ENCODE measurements at regions not wholly inside any gene's neighbourhood (a gene's known extent, or its start where the extent isn't known, plus 50 kb on each side); places are given as distances from the start of the nearest gene placed in this dataset.
A peak's percentile ranks its signal among the peaks of the same experiment; 100 is the strongest.

DNA sequence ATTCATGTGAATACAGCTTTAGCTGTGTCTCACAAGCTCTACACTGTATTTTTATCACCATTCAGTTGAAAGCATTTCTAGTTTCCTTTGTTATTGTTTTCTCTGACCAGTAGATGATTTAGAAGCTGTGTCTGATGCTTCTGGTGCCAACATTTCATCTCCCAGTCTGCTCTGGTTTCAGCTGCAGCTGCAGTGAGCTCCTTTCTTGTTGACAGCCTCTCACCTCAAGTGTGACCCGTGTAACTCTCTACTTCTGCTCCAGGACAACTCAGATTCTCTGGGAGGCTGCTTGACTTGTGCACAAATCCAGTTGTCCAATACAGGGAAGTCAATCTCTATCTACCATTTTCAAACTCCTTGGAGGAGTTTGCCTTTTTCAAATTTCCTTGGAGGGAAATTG, 504.8 kb downstream of the DIRAS2 start:
- ChIA-PET POLR2A (no interaction called here), CTCF (no interaction called here)
- Histone ChIP-seq H3K27ac (ENCODE audit: low read depth, low read length) (no peak overlapping the region), H3K27me3 (ENCODE audit: control insufficient read depth, insufficient read depth, low read length) (no peaks in the 10 kb centered on the region), H3K9me3 (ENCODE audit: control insufficient read depth, insufficient read depth, low read length) (no peaks in the 10 kb centered on the region), H3K4me3 (ENCODE audit: low read depth, low read length) (no peak overlapping the region)
- DNase-seq (ENCODE audit: low read depth, low spot score): no peak
- TF ChIP-seq, protein P1, sequence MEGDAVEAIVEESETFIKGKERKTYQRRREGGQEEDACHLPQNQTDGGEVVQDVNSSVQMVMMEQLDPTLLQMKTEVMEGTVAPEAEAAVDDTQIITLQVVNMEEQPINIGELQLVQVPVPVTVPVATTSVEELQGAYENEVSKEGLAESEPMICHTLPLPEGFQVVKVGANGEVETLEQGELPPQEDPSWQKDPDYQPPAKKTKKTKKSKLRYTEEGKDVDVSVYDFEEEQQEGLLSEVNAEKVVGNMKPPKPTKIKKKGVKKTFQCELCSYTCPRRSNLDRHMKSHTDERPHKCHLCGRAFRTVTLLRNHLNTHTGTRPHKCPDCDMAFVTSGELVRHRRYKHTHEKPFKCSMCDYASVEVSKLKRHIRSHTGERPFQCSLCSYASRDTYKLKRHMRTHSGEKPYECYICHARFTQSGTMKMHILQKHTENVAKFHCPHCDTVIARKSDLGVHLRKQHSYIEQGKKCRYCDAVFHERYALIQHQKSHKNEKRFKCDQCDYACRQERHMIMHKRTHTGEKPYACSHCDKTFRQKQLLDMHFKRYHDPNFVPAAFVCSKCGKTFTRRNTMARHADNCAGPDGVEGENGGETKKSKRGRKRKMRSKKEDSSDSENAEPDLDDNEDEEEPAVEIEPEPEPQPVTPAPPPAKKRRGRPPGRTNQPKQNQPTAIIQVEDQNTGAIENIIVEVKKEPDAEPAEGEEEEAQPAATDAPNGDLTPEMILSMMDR (IDR thresholded peaks at IDR 0.05; ENCODE audit: low read depth, low read length): no peak

DNA sequence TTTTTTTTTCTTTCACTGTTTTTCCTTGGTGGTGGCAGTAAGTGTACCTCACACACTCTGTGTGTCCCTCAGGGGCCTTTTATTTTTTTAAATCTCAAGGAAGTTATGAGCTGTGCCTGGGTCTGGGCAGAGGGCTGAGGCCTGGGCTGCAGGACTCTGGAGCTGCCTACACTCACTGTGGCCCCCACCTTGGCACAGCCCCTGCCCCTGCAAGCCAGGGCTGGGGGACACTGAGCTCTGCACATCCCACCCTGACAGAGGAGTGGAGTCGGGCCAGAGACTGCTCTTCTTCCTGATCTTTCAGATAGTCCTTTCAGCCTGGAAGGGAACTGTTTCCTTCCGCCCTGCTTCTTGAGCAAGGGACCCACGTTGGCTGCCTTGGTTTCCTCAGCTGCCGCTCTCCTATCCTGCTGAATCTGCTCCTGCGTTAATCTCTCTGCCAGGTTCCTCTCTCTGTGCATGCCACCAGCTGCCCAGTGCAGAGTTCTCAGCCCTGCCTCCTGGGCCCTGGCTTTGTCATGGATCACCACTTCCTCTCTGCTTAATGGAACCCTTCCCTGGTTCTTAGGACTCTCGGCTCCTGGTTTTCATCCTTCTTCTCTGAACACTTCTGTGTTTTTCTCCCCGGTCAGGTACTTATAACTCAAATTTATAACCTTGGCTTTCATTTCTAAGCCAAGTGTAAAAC, 502.3 kb downstream of the DIRAS2 start:
- ChIA-PET CTCF (interaction anchor here (1.3 to 2.4 kb wide), 2 partner anchors 543 to 729 kb away, joined by 4 to 8 read pairs; no protein-coding TSS in a partner anchor), POLR2A (no interaction called here)
- H3K27ac ChIP-seq (ENCODE audit: low read depth, low read length): no peak overlapping the region
- H3K27me3 ChIP-seq (ENCODE audit: control insufficient read depth, insufficient read depth, low read length): no peaks in the 10 kb centered on the region
- no peaks in the 10 kb centered on the region for H3K9me3 ChIP-seq (ENCODE audit: control insufficient read depth, insufficient read depth, low read length)
- TF ChIP-seq, protein P1 (IDR thresholded peaks at IDR 0.05; ENCODE audit: low read depth, low read length): no peak
- no peak overlapping the region for H3K4me3 ChIP-seq (ENCODE audit: low read depth, low read length)
- DNase-seq (ENCODE audit: low read depth, low spot score): no peak

DNA sequence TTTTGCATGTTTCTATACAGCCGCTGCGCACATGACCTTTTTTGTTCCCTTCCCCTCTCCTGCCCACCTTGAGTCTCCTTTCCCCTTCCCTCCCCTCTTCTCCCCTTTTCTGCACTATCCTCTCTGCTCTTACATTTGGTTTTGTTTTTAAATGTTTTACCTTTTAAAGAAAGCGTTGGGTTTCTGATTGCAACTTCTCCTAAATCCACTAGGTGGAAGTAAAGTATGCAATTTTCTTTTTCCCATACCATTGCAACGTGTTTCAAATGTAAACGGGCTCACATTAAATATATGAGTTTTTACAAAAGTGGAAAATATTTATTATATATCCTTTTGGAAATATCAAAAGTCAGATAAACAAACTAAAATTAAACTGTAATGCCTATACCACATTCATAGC, 500.9 kb downstream of the DIRAS2 start:
- POLR2A ChIA-PET: no interaction called here
- TF ChIP-seq, protein P1 (IDR thresholded peaks at IDR 0.05; ENCODE audit: low read depth, low read length): peak; percentile 68
- no peaks in the 10 kb centered on the region for H3K27me3 ChIP-seq (ENCODE audit: control insufficient read depth, insufficient read depth, low read length)
- H3K4me3 ChIP-seq (ENCODE audit: low read depth, low read length): no peak overlapping the region
- CTCF ChIA-PET: interaction anchor here (0.6 to 3.4 kb wide), 12 partner anchors 13 to 959 kb away, joined by 3 to 34 read pairs (median 3); no protein-coding TSS in a partner anchor
- DNase-seq (ENCODE audit: low read depth, low spot score): no peak
- no peak overlapping the region for H3K27ac ChIP-seq (ENCODE audit: low read depth, low read length)
- no peaks in the 10 kb centered on the region for H3K9me3 ChIP-seq (ENCODE audit: control insufficient read depth, insufficient read depth, low read length)

DNA sequence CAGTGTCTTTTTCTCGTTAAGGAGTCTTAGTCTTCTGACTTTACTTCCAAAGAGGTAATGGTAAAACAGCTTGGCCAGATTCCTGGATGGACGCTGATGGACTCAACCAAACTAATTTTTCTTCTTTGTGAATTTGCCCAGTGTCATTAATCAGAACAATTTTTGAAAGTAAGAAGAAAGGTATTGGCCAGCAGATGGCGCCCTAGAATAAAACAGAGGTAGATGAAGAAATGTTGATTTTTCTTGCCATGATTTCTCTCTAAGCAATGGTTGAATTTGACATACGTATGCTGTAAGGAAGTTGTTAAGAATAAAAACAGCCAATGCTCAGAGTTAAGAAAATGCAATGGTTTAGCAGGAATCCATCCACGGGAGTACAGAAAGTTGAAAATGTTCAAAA, 500.0 kb downstream of the DIRAS2 start:
- ChIA-PET POLR2A (no interaction called here), CTCF (interaction anchor here (0.6 to 3.4 kb wide), 10 partner anchors 14 to 755 kb away, joined by 3 to 34 read pairs (median 3); no protein-coding TSS in a partner anchor)
- no peak for DNase-seq (ENCODE audit: low read depth, low spot score)
- H3K27ac ChIP-seq (ENCODE audit: low read depth, low read length): no peak overlapping the region
- no peak overlapping the region for H3K4me3 ChIP-seq (ENCODE audit: low read depth, low read length)
- H3K27me3 ChIP-seq (ENCODE audit: control insufficient read depth, insufficient read depth, low read length): no peaks in the 10 kb centered on the region
- TF ChIP-seq, protein P1 (IDR thresholded peaks at IDR 0.05; ENCODE audit: low read depth, low read length): peak; percentile 42
- no peaks in the 10 kb centered on the region for H3K9me3 ChIP-seq (ENCODE audit: control insufficient read depth, insufficient read depth, low read length)

DNA sequence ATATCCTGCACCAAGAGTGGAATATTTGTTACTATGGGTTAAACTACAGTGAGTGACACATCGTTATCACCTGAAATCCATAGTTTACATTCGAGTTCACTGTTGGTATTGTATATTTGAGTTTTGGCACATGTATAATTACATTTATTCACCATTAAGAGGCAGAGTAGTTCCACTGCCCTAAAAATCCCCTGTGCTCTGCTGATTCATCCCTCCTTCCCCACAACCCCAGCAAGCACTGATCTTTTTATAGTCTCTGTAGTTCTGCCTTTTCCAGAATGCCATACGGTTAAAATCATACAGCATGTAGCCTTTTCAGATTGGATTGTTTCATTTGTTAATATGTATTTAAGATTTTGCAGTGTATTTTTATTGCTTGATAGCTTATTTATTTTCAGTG, 495.2 kb downstream of the DIRAS2 start:
- ChIA-PET POLR2A (no interaction called here), CTCF (no interaction called here)
- H3K27me3 ChIP-seq (ENCODE audit: control insufficient read depth, insufficient read depth, low read length): no peaks in the 10 kb centered on the region
- no peak for DNase-seq (ENCODE audit: low read depth, low spot score)
- H3K4me3 ChIP-seq (ENCODE audit: low read depth, low read length): no peak overlapping the region
- H3K27ac ChIP-seq (ENCODE audit: low read depth, low read length): no peak overlapping the region
- TF ChIP-seq, protein P1 (IDR thresholded peaks at IDR 0.05; ENCODE audit: low read depth, low read length): no peak
- no peaks in the 10 kb centered on the region for H3K9me3 ChIP-seq (ENCODE audit: control insufficient read depth, insufficient read depth, low read length)

Measured in AG04450 (cell line).